ENCODE measurements at regions not wholly inside any gene's neighbourhood (a gene's known extent, or its start where the extent isn't known, plus 50 kb on each side); places are given as distances from the start of the nearest gene placed in this dataset.

- Histone ChIP-seq H3K27me3 (ENCODE audit: insufficient read depth in 3 of 3, low read length in 2 of 3) (peaks cover 0 to 4% (median 2%) of the 10 kb centered on the region in 3 donors), H3K4me1 (no peaks in the 10 kb centered on the region), H3K9me3 (no peaks in the 10 kb centered on the region), H3K27ac (no peak overlapping the region), H3K36me3 (ENCODE audit: insufficient read depth in 1 of 2, low read depth in 1 of 2) (no peaks in the 10 kb centered on the region), H3K4me3 (no peak overlapping the region)
- TF ChIP-seq, protein P1, sequence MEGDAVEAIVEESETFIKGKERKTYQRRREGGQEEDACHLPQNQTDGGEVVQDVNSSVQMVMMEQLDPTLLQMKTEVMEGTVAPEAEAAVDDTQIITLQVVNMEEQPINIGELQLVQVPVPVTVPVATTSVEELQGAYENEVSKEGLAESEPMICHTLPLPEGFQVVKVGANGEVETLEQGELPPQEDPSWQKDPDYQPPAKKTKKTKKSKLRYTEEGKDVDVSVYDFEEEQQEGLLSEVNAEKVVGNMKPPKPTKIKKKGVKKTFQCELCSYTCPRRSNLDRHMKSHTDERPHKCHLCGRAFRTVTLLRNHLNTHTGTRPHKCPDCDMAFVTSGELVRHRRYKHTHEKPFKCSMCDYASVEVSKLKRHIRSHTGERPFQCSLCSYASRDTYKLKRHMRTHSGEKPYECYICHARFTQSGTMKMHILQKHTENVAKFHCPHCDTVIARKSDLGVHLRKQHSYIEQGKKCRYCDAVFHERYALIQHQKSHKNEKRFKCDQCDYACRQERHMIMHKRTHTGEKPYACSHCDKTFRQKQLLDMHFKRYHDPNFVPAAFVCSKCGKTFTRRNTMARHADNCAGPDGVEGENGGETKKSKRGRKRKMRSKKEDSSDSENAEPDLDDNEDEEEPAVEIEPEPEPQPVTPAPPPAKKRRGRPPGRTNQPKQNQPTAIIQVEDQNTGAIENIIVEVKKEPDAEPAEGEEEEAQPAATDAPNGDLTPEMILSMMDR (IDR thresholded peaks at IDR 0.05) = no peak
- DNase-seq (no peak), ATAC-seq (no peak)
- 71 to 77% (median 75%) methylated on average over 4 of the region's 4 CpGs for WGBS, 3 donors
- intact Hi-C loops (cut with DNase I) = no loop called here
These were observed 368.6 kb upstream of the CDH4 start for GRCh38 chr20:60883496-60883895.

DNA sequence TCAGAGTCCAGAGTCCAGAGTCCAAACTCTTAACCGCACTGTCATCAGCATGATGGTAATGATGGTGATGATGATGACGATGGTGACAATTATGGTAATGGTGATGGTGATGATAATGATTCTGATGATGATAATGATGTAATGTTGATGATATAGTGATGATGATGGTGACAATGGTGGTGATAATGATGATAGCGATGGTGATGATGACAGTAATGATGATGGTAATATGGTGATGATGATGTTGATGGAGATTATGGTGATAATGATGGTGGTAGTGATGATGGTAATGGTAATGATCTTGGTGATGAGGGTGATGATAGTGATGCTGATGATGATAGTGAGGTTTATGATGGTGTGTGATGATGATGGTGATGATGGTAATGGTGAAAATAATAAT is 367.8 kb upstream of the CDH4 start:
- H3K27me3 ChIP-seq (ENCODE audit: insufficient read depth in 3 of 3, low read length in 2 of 3) = peaks cover 0 to 4% (median 2%) of the 10 kb centered on the region in 3 donors
- H3K4me1 ChIP-seq = no peaks in the 10 kb centered on the region
- TF ChIP-seq, protein P1 (IDR thresholded peaks at IDR 0.05) = no peak
- DNase-seq (no peak), ATAC-seq (no peak)
- intact Hi-C loops (cut with DNase I) = no loop called here
- H3K9me3 ChIP-seq = no peaks in the 10 kb centered on the region
- H3K27ac ChIP-seq = no peak overlapping the region
- no peaks in the 10 kb centered on the region for H3K36me3 ChIP-seq (ENCODE audit: insufficient read depth in 1 of 2, low read depth in 1 of 2)
- 97 to 98% (median 97%) methylated on average over 3 of the region's 3 CpGs for WGBS, 3 donors
- H3K4me3 ChIP-seq = no peak overlapping the region

GRCh38 chr20:60888771-60889170 is 363.3 kb upstream of the CDH4 start:
- Histone ChIP-seq H3K36me3 (ENCODE audit: insufficient read depth in 1 of 2, low read depth in 1 of 2) (no peaks in the 10 kb centered on the region), H3K27me3 (ENCODE audit: insufficient read depth in 3 of 3, low read length in 2 of 3) (peaks cover 0 to 4% (median 2%) of the 10 kb centered on the region in 3 donors), H3K9me3 (no peaks in the 10 kb centered on the region), H3K4me3 (no peak overlapping the region), H3K27ac (no peak overlapping the region), H3K4me1 (no peaks in the 10 kb centered on the region)
- WGBS, 3 donors = 19 to 37% (median 29%) methylated on average over 8 of the region's 8 CpGs
- DNase-seq (no peak), ATAC-seq (no peak)
- TF ChIP-seq, protein P1 (IDR thresholded peaks at IDR 0.05) = no peak
- intact Hi-C loops (cut with DNase I) = no loop called here

DNA sequence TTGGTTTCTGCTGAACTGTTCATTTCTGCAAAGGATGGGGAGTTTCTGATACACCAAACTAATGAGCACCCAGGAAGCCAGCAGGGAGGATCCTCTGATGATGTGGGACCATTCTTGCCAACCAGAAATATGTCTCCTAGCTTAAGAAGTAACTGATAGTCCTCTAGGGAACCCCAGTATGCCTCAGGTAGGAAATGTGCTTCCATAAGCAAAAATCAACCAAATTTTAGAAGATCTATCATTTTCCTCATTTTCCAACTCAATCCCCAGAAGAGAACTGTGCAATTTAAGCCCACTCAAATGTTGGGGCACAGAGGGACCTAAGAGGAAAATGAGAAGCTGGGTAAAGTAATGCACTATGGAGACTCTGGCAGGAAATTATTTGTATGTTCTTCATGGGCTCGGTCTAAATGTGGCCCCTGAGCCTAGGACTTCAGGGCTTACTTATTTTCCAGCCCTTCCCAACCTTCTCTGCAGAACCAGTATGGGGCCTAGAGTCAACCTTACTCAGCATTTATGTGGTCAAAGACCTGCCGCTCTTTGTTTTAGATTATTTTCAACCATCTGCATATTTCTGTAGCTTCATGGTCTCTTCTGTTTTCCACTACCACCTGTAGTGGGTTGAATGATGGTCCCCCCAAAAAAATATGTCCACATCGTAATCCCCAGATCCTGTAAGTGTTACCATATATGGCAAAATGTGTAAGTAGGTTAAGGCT is 359.8 kb upstream of the CDH4 start:
- intact Hi-C loops (cut with DNase I) = no loop called here
- no peak overlapping the region for H3K27ac ChIP-seq
- 82 to 97% (median 91%) methylated on average over 3 of the region's 3 CpGs for WGBS, 3 donors
- no peak for DNase-seq
- no peaks in the 10 kb centered on the region for H3K36me3 ChIP-seq (ENCODE audit: insufficient read depth in 1 of 2, low read depth in 1 of 2)
- H3K4me3 ChIP-seq = no peak overlapping the region
- no peaks in the 10 kb centered on the region for H3K4me1 ChIP-seq
- ATAC-seq = no peak
- H3K27me3 ChIP-seq (ENCODE audit: insufficient read depth in 3 of 3, low read length in 2 of 3) = no peaks in the 10 kb centered on the region
- TF ChIP-seq, protein P1 (IDR thresholded peaks at IDR 0.05) = no peak
- no peaks in the 10 kb centered on the region for H3K9me3 ChIP-seq

DNA sequence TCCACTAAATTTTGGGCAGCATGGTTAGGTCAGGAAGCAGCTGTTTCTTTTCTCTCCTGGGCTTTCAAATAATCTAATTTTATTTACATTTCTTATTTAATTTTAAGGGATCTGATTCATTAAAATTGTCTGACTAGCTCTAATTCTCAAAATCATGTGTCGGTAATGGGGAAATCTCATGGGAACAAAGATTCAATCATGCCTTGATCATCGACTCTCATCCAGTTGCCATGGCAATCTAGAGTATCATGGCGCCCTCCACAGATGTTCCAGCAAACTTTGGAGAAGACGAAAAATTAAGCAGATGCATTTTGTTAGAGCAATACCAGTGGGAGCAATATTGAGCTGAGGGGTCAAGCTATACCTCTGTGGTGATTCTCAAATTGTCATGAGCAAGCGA is 358.0 kb upstream of the CDH4 start:
- intact Hi-C loops (cut with DNase I) = no loop called here
- no peak overlapping the region for H3K27ac ChIP-seq
- no peak overlapping the region for H3K4me3 ChIP-seq
- no peak for ATAC-seq
- WGBS, 3 donors = 75 to 84% (median 81%) methylated on average over 5 of the region's 5 CpGs
- H3K9me3 ChIP-seq = no peaks in the 10 kb centered on the region
- H3K27me3 ChIP-seq (ENCODE audit: insufficient read depth in 3 of 3, low read length in 2 of 3) = no peaks in the 10 kb centered on the region
- no peaks in the 10 kb centered on the region for H3K36me3 ChIP-seq (ENCODE audit: insufficient read depth in 1 of 2, low read depth in 1 of 2)
- no peaks in the 10 kb centered on the region for H3K4me1 ChIP-seq
- no peak for DNase-seq
- TF ChIP-seq, protein P1 (IDR thresholded peaks at IDR 0.05) = no peak
